NB4 (cell line): ENCODE measurements at regions not wholly inside any gene's neighbourhood (a gene's known extent, or its start where the extent isn't known, plus 50 kb on each side); places are given as distances from the start of the nearest gene placed in this dataset.

Experiments
- MYC ChIP-seq: IDR thresholded peaks from 2 replicates; pipeline ENCODE4 v1.6.1; 2011; ENCODE audit warnings: low read depth, low read length
- POLR2A ChIP-seq: IDR thresholded peaks from 2 replicates; pipeline ENCODE4 v1.6.1; 2011; ENCODE audit warnings: mild to moderate bottlenecking; ENCODE audit not compliant: insufficient read length; ENCODE audit errors: extremely low read depth
- TF ChIP-seq, protein P1 (sequence below): IDR thresholded peaks from one replicate; pipeline ENCODE4 v1.5.1; 2012; ENCODE audit warnings: low read depth, low read length
- TF ChIP-seq, protein P2 (sequence below): IDR thresholded peaks from 2 replicates; pipeline ENCODE4 v1.6.1; 2011; ENCODE audit warnings: low read depth, low read length

GRCh38 chr2:76296438-76296837 is 585.7 kb upstream of the GCFC2 start:
- TF ChIP-seq, protein P1, sequence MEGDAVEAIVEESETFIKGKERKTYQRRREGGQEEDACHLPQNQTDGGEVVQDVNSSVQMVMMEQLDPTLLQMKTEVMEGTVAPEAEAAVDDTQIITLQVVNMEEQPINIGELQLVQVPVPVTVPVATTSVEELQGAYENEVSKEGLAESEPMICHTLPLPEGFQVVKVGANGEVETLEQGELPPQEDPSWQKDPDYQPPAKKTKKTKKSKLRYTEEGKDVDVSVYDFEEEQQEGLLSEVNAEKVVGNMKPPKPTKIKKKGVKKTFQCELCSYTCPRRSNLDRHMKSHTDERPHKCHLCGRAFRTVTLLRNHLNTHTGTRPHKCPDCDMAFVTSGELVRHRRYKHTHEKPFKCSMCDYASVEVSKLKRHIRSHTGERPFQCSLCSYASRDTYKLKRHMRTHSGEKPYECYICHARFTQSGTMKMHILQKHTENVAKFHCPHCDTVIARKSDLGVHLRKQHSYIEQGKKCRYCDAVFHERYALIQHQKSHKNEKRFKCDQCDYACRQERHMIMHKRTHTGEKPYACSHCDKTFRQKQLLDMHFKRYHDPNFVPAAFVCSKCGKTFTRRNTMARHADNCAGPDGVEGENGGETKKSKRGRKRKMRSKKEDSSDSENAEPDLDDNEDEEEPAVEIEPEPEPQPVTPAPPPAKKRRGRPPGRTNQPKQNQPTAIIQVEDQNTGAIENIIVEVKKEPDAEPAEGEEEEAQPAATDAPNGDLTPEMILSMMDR = no peak
- TF ChIP-seq, protein P2, sequence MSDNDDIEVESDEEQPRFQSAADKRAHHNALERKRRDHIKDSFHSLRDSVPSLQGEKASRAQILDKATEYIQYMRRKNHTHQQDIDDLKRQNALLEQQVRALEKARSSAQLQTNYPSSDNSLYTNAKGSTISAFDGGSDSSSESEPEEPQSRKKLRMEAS = no peak
- TF ChIP-seq MYC (no peak), POLR2A (no peak)
